H9 (cell line): ENCODE measurements at regions not wholly inside any gene's neighbourhood (a gene's known extent, or its start where the extent isn't known, plus 50 kb on each side); places are given as distances from the start of the nearest gene placed in this dataset.

Experiments
- DNase-seq: peaks from one replicate; pipeline ENCODE4 v3.0.0-alpha.2; 2017
- H2AFZ ChIP-seq: one replicate; pipeline ENCODE4 v1.6.1; 2013; ENCODE audit warnings: mild to moderate bottlenecking, low read length, control low read depth, moderate library complexity
- H2AK5ac ChIP-seq: 2 replicates; pipeline ENCODE4 v1.6.1; 2013; ENCODE audit warnings: low read length, control low read depth, mixed read lengths; ENCODE audit not compliant: insufficient read length
- H2BK120ac ChIP-seq: one replicate; pipeline ENCODE4 v1.6.1; 2013; ENCODE audit warnings: low read depth, mild to moderate bottlenecking, low read length, control low read depth, inconsistent platforms; ENCODE audit not compliant: poor library complexity, severe bottlenecking
- H2BK12ac ChIP-seq: 2 replicates; pipeline ENCODE4 v1.6.1; 2013; ENCODE audit warnings: low read length, control low read depth, mixed read lengths, low read depth; ENCODE audit not compliant: insufficient read length
- H2BK15ac ChIP-seq: 2 replicates; pipeline ENCODE4 v1.6.1; 2013; ENCODE audit warnings: low read depth, low read length, control low read depth
- H2BK20ac ChIP-seq: one replicate; pipeline ENCODE4 v1.6.1; 2013; ENCODE audit warnings: low read depth, mild to moderate bottlenecking, low read length, control low read depth, inconsistent platforms; ENCODE audit not compliant: poor library complexity, severe bottlenecking
- H2BK5ac ChIP-seq: 2 replicates; pipeline ENCODE4 v1.6.1; 2013; ENCODE audit warnings: low read length, control low read depth, mixed read lengths; ENCODE audit not compliant: insufficient read length
- H3K14ac ChIP-seq: 2 replicates; pipeline ENCODE4 v1.6.1; 2013; ENCODE audit warnings: low read length, control low read depth; ENCODE audit not compliant: insufficient read depth
- H3K18ac ChIP-seq: 2 replicates; pipeline ENCODE4 v1.6.1; 2013; ENCODE audit warnings: low read depth, mild to moderate bottlenecking, mixed read lengths, low read length, control low read depth; ENCODE audit not compliant: insufficient read length
- H3K23ac ChIP-seq: 2 replicates; pipeline ENCODE4 v1.6.1; 2013; ENCODE audit warnings: low read length, control low read depth, mixed read lengths, low read depth; ENCODE audit not compliant: insufficient read length
- H3K23me2 ChIP-seq: 2 replicates; pipeline ENCODE4 v1.6.1; 2013; ENCODE audit warnings: low read depth, mild to moderate bottlenecking, mixed read lengths, low read length, control low read depth; ENCODE audit not compliant: insufficient read length, poor library complexity, severe bottlenecking
- H3K27ac ChIP-seq: 2 replicates; pipeline ENCODE4 v1.5.1; 2013; ENCODE audit warnings: low read length, control low read depth, mixed read lengths, low read depth; ENCODE audit not compliant: insufficient read length
- H3K27me3 ChIP-seq: 2 replicates; pipeline ENCODE4 v1.6.1; 2013; ENCODE audit warnings: low read length, control low read depth, inconsistent platforms; ENCODE audit not compliant: insufficient read depth
- H3K4ac ChIP-seq: 2 replicates; pipeline ENCODE4 v1.6.1; 2013; ENCODE audit warnings: low read depth, mild to moderate bottlenecking, control low read depth, inconsistent platforms, low read length, moderate library complexity
- H3K4me1 ChIP-seq: 2 replicates; pipeline ENCODE4 v1.6.1; 2013; ENCODE audit warnings: low read length, control low read depth, inconsistent platforms; ENCODE audit not compliant: insufficient read depth
- H3K4me2 ChIP-seq: 2 replicates; pipeline ENCODE4 v1.6.1; 2013; ENCODE audit warnings: low read length, control low read depth, mixed read lengths; ENCODE audit not compliant: insufficient read length, insufficient read depth
- H3K56ac ChIP-seq: 2 replicates; pipeline ENCODE4 v1.6.1; 2013; ENCODE audit warnings: low read depth, mild to moderate bottlenecking, mixed read lengths, low read length, control low read depth; ENCODE audit not compliant: insufficient read length
- H3K79me1 ChIP-seq: 2 replicates; pipeline ENCODE4 v1.6.1; 2013; ENCODE audit warnings: low read depth, mild to moderate bottlenecking, moderate library complexity, low read length, control low read depth, inconsistent platforms; ENCODE audit not compliant: insufficient read depth, poor library complexity, severe bottlenecking
- H3K79me2 ChIP-seq: 2 replicates; pipeline ENCODE4 v1.6.1; 2013; ENCODE audit warnings: low read length, control low read depth, inconsistent platforms; ENCODE audit not compliant: insufficient read depth
- H3K9ac ChIP-seq: 2 replicates; pipeline ENCODE4 v1.6.1; 2013; ENCODE audit warnings: low read length, control low read depth, mixed read lengths; ENCODE audit not compliant: insufficient read length; ENCODE audit errors: extremely low read depth
- H3K9me3 ChIP-seq: one replicate; pipeline ENCODE4 v1.6.1; 2013; ENCODE audit warnings: low read depth, low read length, inconsistent platforms; ENCODE audit not compliant: control insufficient read depth
- H3T11ph ChIP-seq: one replicate; pipeline ENCODE4 v1.6.1; 2013; ENCODE audit warnings: mild to moderate bottlenecking, low read length, control low read depth, inconsistent platforms
- H4K20me1 ChIP-seq: one replicate; pipeline ENCODE4 v1.6.1; 2013; ENCODE audit not compliant: control insufficient read depth, insufficient read length, insufficient read depth
- H4K5ac ChIP-seq: 2 replicates; pipeline ENCODE4 v1.6.1; 2013; ENCODE audit warnings: low read depth, mild to moderate bottlenecking, mixed read lengths, low read length, control low read depth; ENCODE audit not compliant: insufficient read length
- H4K8ac ChIP-seq: replicated peaks from 2 replicates; pipeline ENCODE4 v1.6.1; 2013; ENCODE audit warnings: low read length, control low read depth, mixed read lengths, low read depth; ENCODE audit not compliant: insufficient read length
- H4K91ac ChIP-seq: 2 replicates; pipeline ENCODE4 v1.6.1; 2013; ENCODE audit warnings: low read depth, mild to moderate bottlenecking, moderate library complexity, mixed read lengths, low read length, control low read depth; ENCODE audit not compliant: insufficient read length
- H3K27ac Mint-ChIP-seq, 3 experiments: 2 replicates in 2 of 3; 3 replicates in 1 of 3; pipeline ENCODE4 v1.8.0; 2020 to 2021; ENCODE audit warnings: mixed read lengths in 3 of 3, mild to moderate bottlenecking in 1 of 3, moderate library complexity in 1 of 3
- H3K27me3 Mint-ChIP-seq: 2 replicates; pipeline ENCODE4 v1.8.0; 2021; ENCODE audit warnings: low read depth, mild to moderate bottlenecking, moderate library complexity, mixed read lengths
- H3K36me3 Mint-ChIP-seq, 3 experiments: 2 replicates in 2 of 3; 3 replicates in 1 of 3; pipeline ENCODE4 v1.8.0; 2020 to 2021; ENCODE audit warnings: low read depth in 3 of 3, mixed read lengths in 3 of 3; ENCODE audit not compliant: insufficient read depth in 1 of 3
- H3K4me1 Mint-ChIP-seq, 2 experiments: 2 replicates each; pipeline ENCODE4 v1.8.0; 2020; ENCODE audit warnings: mixed read lengths in 2 of 2
- H3K4me3 Mint-ChIP-seq, 2 experiments: 2 replicates in 1 of 2; 3 replicates in 1 of 2; pipeline ENCODE4 v1.8.0; 2020 to 2021; ENCODE audit warnings: mild to moderate bottlenecking in 2 of 2, mixed read lengths in 2 of 2, moderate library complexity in 1 of 2
- H3K9me3 Mint-ChIP-seq, 2 experiments: 2 replicates in 1 of 2; 3 replicates in 1 of 2; pipeline ENCODE4 v1.8.0; 2020; ENCODE audit warnings: mild to moderate bottlenecking in 2 of 2, mixed read lengths in 2 of 2, moderate library complexity in 1 of 2
- WGBS: extraction: QIAGEN DNeasy Blood & Tissue Kit; methylation state at CpG from one replicate; pipeline ENCODE4 v1.1.7; 2013; ENCODE audit warnings: missing lambda C conversion rate, low lambda C conversion rate, mixed read lengths; ENCODE audit not compliant: insufficient read length; ENCODE audit errors: extremely low coverage; 5-methylcytosine and 5-hydroxymethylcytosine counted together
- TF ChIP-seq, protein P1 (sequence below): fragments of 200-600 bp; sonication (generic); conservative IDR thresholded peaks from 3 replicates; pipeline ENCODE4 v1.8.0; 2021; ENCODE audit warnings: antibody characterized with exemption, mild to moderate bottlenecking

- no peak overlapping the region for H4K91ac ChIP-seq
- H2BK20ac ChIP-seq = no peak overlapping the region
- no peak overlapping the region for H2BK120ac ChIP-seq
- H4K5ac ChIP-seq = no peak overlapping the region
- H2BK5ac ChIP-seq = no peak overlapping the region
- H3K79me2 ChIP-seq = no peaks in the 10 kb centered on the region
- H3K27me3 Mint-ChIP-seq = no peaks in the 10 kb centered on the region
- no peaks in the 10 kb centered on the region for H3K79me1 ChIP-seq
- no peak overlapping the region for H2AK5ac ChIP-seq
- H4K20me1 ChIP-seq = no peaks in the 10 kb centered on the region
- no peaks in the 10 kb centered on the region for H3K23me2 ChIP-seq
- no peaks in the 10 kb centered on the region for H3K9me3 ChIP-seq
- no peak overlapping the region for H4K8ac ChIP-seq
- no peak overlapping the region for H3K27ac Mint-ChIP-seq
- no peak for DNase-seq
- no peak overlapping the region for H3K23ac ChIP-seq
- H2BK15ac ChIP-seq = no peak overlapping the region
- H3K18ac ChIP-seq = no peak overlapping the region
- no peak overlapping the region for H3K9ac ChIP-seq
- no peaks in the 10 kb centered on the region for H3K36me3 Mint-ChIP-seq
- no peak overlapping the region for H2BK12ac ChIP-seq
- no peak overlapping the region for H3K4me3 Mint-ChIP-seq
- H3K27me3 ChIP-seq = no peaks in the 10 kb centered on the region
- H3K4me1 Mint-ChIP-seq = peaks cover 44 to 47% of the 10 kb centered on the region in 2 experiments
- H3K56ac ChIP-seq = no peak overlapping the region
- H2AFZ ChIP-seq = no peak overlapping the region
- H3K27ac ChIP-seq = no peak overlapping the region
- no peak overlapping the region for H3K4ac ChIP-seq
- no peak overlapping the region for H3K4me2 ChIP-seq
- no peak overlapping the region for H3K14ac ChIP-seq
- H3K4me1 ChIP-seq = peaks cover 3% of the 10 kb centered on the region; the same call in 1 of the 2 replicates
- no peak overlapping the region for H3T11ph ChIP-seq
- WGBS = no CpG with 5 or more reads among the region's 3 CpGs
- TF ChIP-seq, protein P1, sequence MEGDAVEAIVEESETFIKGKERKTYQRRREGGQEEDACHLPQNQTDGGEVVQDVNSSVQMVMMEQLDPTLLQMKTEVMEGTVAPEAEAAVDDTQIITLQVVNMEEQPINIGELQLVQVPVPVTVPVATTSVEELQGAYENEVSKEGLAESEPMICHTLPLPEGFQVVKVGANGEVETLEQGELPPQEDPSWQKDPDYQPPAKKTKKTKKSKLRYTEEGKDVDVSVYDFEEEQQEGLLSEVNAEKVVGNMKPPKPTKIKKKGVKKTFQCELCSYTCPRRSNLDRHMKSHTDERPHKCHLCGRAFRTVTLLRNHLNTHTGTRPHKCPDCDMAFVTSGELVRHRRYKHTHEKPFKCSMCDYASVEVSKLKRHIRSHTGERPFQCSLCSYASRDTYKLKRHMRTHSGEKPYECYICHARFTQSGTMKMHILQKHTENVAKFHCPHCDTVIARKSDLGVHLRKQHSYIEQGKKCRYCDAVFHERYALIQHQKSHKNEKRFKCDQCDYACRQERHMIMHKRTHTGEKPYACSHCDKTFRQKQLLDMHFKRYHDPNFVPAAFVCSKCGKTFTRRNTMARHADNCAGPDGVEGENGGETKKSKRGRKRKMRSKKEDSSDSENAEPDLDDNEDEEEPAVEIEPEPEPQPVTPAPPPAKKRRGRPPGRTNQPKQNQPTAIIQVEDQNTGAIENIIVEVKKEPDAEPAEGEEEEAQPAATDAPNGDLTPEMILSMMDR = no peak
- no peaks in the 10 kb centered on the region for H3K9me3 Mint-ChIP-seq
Measured at GRCh38 chr7:81158189-81158588, 239.3 kb upstream of the SEMA3C start.
